HG03520 (cell line): ENCODE measurements at regions not wholly inside any gene's neighbourhood (a gene's known extent, or its start where the extent isn't known, plus 50 kb on each side); places are given as distances from the start of the nearest gene placed in this dataset.
"Not testable (repeated sequence)": the region's sequence is repeated elsewhere in the genome, so short reads cannot be mapped to it uniquely, and the experiment has no call there.

Experiments
- ATAC-seq: cut with Tn5 transposase; IDR thresholded peaks from one replicate; pipeline ENCODE4 v1.9.1; 2021; ENCODE audit warnings: mild to moderate bottlenecking, moderate library complexity; ENCODE audit not compliant: unreplicated experiment

- ATAC-seq = no peak
Observed at GRCh38 chr15:70526221-70526973, 237.0 kb downstream of the UACA start.

GRCh38 chr15:70525551-70525950 lies 237.8 kb downstream of the UACA start:
- no peak for ATAC-seq

GRCh38 chr15:70524470-70524869 lies 238.9 kb downstream of the UACA start:
- ATAC-seq = no peak

- no peak for ATAC-seq
Observed at GRCh38 chr15:70523616-70524015, 239.7 kb downstream of the UACA start.

- no peak for ATAC-seq
Observed at GRCh38 chr15:70523192-70523591, 240.2 kb downstream of the UACA start.

GRCh38 chr15:70522323-70522966 lies 240.9 kb downstream of the UACA start:
- ATAC-seq = no peak

GRCh38 chr15:70521576-70522322 lies 241.6 kb downstream of the UACA start:
- no peak for ATAC-seq

- ATAC-seq = no peak
Observed at GRCh38 chr15:70519616-70520015, 243.7 kb downstream of the UACA start.

- ATAC-seq = no peak
Observed at GRCh38 chr15:70519004-70519365, 244.4 kb downstream of the UACA start.

- ATAC-seq = no peak
Observed at GRCh38 chr15:70518201-70519003, 245.0 kb downstream of the UACA start.

GRCh38 chr15:70517194-70517590 lies 246.2 kb downstream of the UACA start:
- no peak for ATAC-seq

GRCh38 chr15:70516408-70517193 lies 246.8 kb downstream of the UACA start:
- ATAC-seq = no peak

- ATAC-seq = no peak
Observed at GRCh38 chr15:70514251-70514650, 249.1 kb downstream of the UACA start.

- ATAC-seq = no peak
Observed at GRCh38 chr15:70513819-70514218, 249.5 kb downstream of the UACA start.

- no peak for ATAC-seq
Observed at GRCh38 chr15:70512772-70513362, 250.5 kb downstream of the UACA start.

- ATAC-seq = not testable (repeated sequence)
Observed at GRCh38 chr15:70511972-70512587, 251.3 kb downstream of the UACA start.

GRCh38 chr15:70510433-70510832 lies 252.9 kb downstream of the UACA start:
- ATAC-seq = no peak

GRCh38 chr15:70509731-70510143 lies 253.6 kb downstream of the UACA start:
- ATAC-seq = no peak

GRCh38 chr15:70509282-70509662 lies 254.1 kb downstream of the UACA start:
- no peak for ATAC-seq
